ENCODE measurements at regions not wholly inside any gene's neighbourhood (a gene's known extent, or its start where the extent isn't known, plus 50 kb on each side); places are given as distances from the start of the nearest gene placed in this dataset.

GRCh38 chr2:30096451-30096850 is 50.4 kb upstream of the YPEL5 start:
- H3K9me3 ChIP-seq (ENCODE audit: control insufficient read depth in 4 of 4, insufficient read depth in 3 of 4, low read length in 3 of 4) = no peaks in the 10 kb centered on the region

More at GRCh38 chr2:30096451-30096850, 50.4 kb upstream of the YPEL5 start:
- Histone ChIP-seq H3K9ac (ENCODE audit: insufficient read depth in 1 of 2, low read length in 2 of 2) (no peak overlapping the region), H3K4me1 (ENCODE audit: control insufficient read depth in 5 of 5, insufficient read depth in 5 of 5, low read length in 5 of 5) (no peaks in the 10 kb centered on the region), H3K27me3 (ENCODE audit: control insufficient read depth in 3 of 3, insufficient read depth in 3 of 3, low read length in 2 of 3) (peaks cover 0 to 5% (median 2%) of the 10 kb centered on the region in 3 donors), H3K36me3 (ENCODE audit: control insufficient read depth in 4 of 4, insufficient read depth in 4 of 4, low read length in 4 of 4) (no peaks in the 10 kb centered on the region), H3K4me3 (no peak overlapping the region), H3K27ac (ENCODE audit: low read depth in 1 of 2, low read length in 1 of 2) (no peak overlapping the region)
- no peak for ATAC-seq (ENCODE audit: insufficient read depth, low FRiP score)
- DNase-seq = no peak
- no peak for TF ChIP-seq CTCF (IDR thresholded peaks at IDR 0.05; ENCODE audit: control extremely low read depth, extremely low read depth)
- 55 to 71% methylated on average over 4 of the region's 4 CpGs for WGBS, 2 donors

Measured in lung (tissue), 11 donors.